ENCODE measurements at regions not wholly inside any gene's neighbourhood (a gene's known extent, or its start where the extent isn't known, plus 50 kb on each side); places are given as distances from the start of the nearest gene placed in this dataset.

DNA sequence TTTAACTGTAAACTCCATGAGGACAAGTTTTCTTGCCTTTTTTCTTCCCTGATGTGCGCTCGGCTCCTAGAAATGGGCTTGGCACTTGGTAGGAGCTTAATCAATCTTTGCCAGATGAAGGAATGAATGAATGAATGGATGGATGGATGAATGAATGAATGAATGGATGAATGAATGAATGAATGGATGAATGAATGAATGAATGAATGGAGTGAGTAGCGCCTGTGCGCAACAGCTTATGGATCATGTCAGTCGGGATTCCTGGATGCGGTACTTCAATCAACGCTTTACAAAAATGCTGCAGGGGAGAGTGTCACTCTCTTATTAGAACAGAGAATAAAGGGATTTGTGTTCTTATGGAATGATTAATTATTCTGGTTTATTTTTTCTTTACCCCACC, 267.3 kb downstream of the TFAP2C start:
- Histone ChIP-seq H3K9ac (ENCODE audit: low read length) (no peak overlapping the region), H3K79me2 (replicated peaks; ENCODE audit: insufficient read depth, low read length) (no peaks in the 10 kb centered on the region), H3K4me2 (ENCODE audit: low read length) (no peak overlapping the region), H3F3A (ENCODE audit: insufficient read depth, low read length, poor library complexity, severe bottlenecking) (no peaks in the 10 kb centered on the region), H3K36me3 (ENCODE audit: insufficient read depth, low read length) (no peaks in the 10 kb centered on the region), H3K9me3 (ENCODE audit: low read length) (no peaks in the 10 kb centered on the region), H4K20me1 (ENCODE audit: insufficient read depth) (no peaks in the 10 kb centered on the region), H3K27me3 (ENCODE audit: insufficient read depth, low read depth, low read length) (no peaks in the 10 kb centered on the region), H3K27ac (ENCODE audit: low read length) (no peak overlapping the region), H3K9me2 (ENCODE audit: insufficient read depth, low read length) (no peaks in the 10 kb centered on the region), H2AFZ (ENCODE audit: low read depth, low read length) (no peak overlapping the region), H3K4me3 (ENCODE audit: low read length) (no peak overlapping the region)
- TF ChIP-seq TAF1 (IDR thresholded peaks at IDR 0.05; ENCODE audit: low read depth) (no peak), SMC3 (conservative IDR thresholded peaks at IDR 0.05; ENCODE audit: poor library complexity) (no peak), EZH2 (IDR thresholded peaks at IDR 0.05; ENCODE audit: borderline replicate concordance, insufficient read depth, low read length, poor library complexity, severe bottlenecking) (no peak), POLR2AphosphoS5 (IDR thresholded peaks at IDR 0.05) (no peak), MXI1 (conservative IDR thresholded peaks at IDR 0.05; ENCODE audit: poor library complexity, severe bottlenecking) (no peak), RAD21 (conservative IDR thresholded peaks at IDR 0.05) (no peak), EP300 (conservative IDR thresholded peaks at IDR 0.05; ENCODE audit: poor library complexity, severe bottlenecking) (no peak)
- TF ChIP-seq, protein P1, sequence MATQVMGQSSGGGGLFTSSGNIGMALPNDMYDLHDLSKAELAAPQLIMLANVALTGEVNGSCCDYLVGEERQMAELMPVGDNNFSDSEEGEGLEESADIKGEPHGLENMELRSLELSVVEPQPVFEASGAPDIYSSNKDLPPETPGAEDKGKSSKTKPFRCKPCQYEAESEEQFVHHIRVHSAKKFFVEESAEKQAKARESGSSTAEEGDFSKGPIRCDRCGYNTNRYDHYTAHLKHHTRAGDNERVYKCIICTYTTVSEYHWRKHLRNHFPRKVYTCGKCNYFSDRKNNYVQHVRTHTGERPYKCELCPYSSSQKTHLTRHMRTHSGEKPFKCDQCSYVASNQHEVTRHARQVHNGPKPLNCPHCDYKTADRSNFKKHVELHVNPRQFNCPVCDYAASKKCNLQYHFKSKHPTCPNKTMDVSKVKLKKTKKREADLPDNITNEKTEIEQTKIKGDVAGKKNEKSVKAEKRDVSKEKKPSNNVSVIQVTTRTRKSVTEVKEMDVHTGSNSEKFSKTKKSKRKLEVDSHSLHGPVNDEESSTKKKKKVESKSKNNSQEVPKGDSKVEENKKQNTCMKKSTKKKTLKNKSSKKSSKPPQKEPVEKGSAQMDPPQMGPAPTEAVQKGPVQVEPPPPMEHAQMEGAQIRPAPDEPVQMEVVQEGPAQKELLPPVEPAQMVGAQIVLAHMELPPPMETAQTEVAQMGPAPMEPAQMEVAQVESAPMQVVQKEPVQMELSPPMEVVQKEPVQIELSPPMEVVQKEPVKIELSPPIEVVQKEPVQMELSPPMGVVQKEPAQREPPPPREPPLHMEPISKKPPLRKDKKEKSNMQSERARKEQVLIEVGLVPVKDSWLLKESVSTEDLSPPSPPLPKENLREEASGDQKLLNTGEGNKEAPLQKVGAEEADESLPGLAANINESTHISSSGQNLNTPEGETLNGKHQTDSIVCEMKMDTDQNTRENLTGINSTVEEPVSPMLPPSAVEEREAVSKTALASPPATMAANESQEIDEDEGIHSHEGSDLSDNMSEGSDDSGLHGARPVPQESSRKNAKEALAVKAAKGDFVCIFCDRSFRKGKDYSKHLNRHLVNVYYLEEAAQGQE (IDR thresholded peaks at IDR 0.05; ENCODE audit: borderline replicate concordance) = no peak
- TF ChIP-seq, protein P2, sequence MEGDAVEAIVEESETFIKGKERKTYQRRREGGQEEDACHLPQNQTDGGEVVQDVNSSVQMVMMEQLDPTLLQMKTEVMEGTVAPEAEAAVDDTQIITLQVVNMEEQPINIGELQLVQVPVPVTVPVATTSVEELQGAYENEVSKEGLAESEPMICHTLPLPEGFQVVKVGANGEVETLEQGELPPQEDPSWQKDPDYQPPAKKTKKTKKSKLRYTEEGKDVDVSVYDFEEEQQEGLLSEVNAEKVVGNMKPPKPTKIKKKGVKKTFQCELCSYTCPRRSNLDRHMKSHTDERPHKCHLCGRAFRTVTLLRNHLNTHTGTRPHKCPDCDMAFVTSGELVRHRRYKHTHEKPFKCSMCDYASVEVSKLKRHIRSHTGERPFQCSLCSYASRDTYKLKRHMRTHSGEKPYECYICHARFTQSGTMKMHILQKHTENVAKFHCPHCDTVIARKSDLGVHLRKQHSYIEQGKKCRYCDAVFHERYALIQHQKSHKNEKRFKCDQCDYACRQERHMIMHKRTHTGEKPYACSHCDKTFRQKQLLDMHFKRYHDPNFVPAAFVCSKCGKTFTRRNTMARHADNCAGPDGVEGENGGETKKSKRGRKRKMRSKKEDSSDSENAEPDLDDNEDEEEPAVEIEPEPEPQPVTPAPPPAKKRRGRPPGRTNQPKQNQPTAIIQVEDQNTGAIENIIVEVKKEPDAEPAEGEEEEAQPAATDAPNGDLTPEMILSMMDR (IDR thresholded peaks at IDR 0.05; ENCODE audit: poor library complexity, severe bottlenecking) = no peak

DNA sequence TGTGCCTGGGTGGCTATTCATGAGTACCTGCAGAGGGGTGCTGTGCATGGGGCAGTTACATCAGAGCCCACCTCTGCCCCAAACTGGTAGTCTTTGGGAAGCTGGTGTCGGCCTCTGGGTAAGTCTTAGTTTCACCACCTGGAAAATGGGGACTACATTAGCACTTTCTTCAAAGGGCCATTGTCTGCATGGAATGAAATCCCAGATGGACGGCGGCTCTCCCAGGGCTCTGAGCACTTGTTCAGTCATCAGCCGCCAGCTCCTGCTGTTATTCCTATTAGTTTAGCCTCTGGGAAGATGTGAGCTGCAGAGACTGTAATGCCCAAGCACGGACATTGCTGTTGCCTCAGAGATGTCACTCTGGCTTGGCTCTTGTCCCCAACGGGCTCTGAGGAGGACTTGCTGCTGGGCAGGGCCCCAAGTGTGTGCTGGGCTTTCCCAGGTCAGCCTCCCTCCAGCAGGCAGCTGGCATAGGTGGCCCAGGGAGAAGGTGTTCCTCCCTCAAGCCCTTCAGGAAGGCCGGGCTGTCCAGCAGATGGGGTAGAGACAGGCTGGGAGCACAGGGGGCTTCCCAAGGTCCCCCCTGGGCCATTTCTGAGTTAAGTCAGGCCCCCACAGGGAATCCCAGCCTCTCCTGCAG, 268.3 kb downstream of the TFAP2C start:
- H2AFZ ChIP-seq (ENCODE audit: low read depth, low read length) = no peak overlapping the region
- H3K27ac ChIP-seq (ENCODE audit: low read length) = no peak overlapping the region
- no peaks in the 10 kb centered on the region for H3K79me2 ChIP-seq (replicated peaks; ENCODE audit: insufficient read depth, low read length)
- no peak overlapping the region for H3K9ac ChIP-seq (ENCODE audit: low read length)
- H3K4me3 ChIP-seq (ENCODE audit: low read length) = no peak overlapping the region
- H3K9me3 ChIP-seq (ENCODE audit: low read length) = no peaks in the 10 kb centered on the region
- no peak overlapping the region for H3K4me2 ChIP-seq (ENCODE audit: low read length)
- H3K9me2 ChIP-seq (ENCODE audit: insufficient read depth, low read length) = no peaks in the 10 kb centered on the region
- H3F3A ChIP-seq (ENCODE audit: insufficient read depth, low read length, poor library complexity, severe bottlenecking) = no peaks in the 10 kb centered on the region
- no peaks in the 10 kb centered on the region for H4K20me1 ChIP-seq (ENCODE audit: insufficient read depth)
- no peaks in the 10 kb centered on the region for H3K27me3 ChIP-seq (ENCODE audit: insufficient read depth, low read depth, low read length)
- no peaks in the 10 kb centered on the region for H3K36me3 ChIP-seq (ENCODE audit: insufficient read depth, low read length)
- no peak for TF ChIP-seq MXI1 (conservative IDR thresholded peaks at IDR 0.05; ENCODE audit: poor library complexity, severe bottlenecking)
- no peak for TF ChIP-seq EZH2 (IDR thresholded peaks at IDR 0.05; ENCODE audit: borderline replicate concordance, insufficient read depth, low read length, poor library complexity, severe bottlenecking)
- no peak for TF ChIP-seq EP300 (conservative IDR thresholded peaks at IDR 0.05; ENCODE audit: poor library complexity, severe bottlenecking)
- TF ChIP-seq, protein P2 (IDR thresholded peaks at IDR 0.05; ENCODE audit: poor library complexity, severe bottlenecking) = no peak
- TF ChIP-seq POLR2AphosphoS5 (IDR thresholded peaks at IDR 0.05) = no peak
- TF ChIP-seq, protein P1 (IDR thresholded peaks at IDR 0.05; ENCODE audit: borderline replicate concordance) = no peak
- TF ChIP-seq SMC3 (conservative IDR thresholded peaks at IDR 0.05; ENCODE audit: poor library complexity) = no peak
- TF ChIP-seq TAF1 (IDR thresholded peaks at IDR 0.05; ENCODE audit: low read depth) = no peak
- TF ChIP-seq RAD21 (conservative IDR thresholded peaks at IDR 0.05) = no peak
